SK-N-SH treated with all-trans-retinoic acid at 6 μM for 48 hours (cell line): ENCODE measurements at regions not wholly inside any gene's neighbourhood (a gene's known extent, or its start where the extent isn't known, plus 50 kb on each side); places are given as distances from the start of the nearest gene placed in this dataset.
"Not testable (repeated sequence)": the region's sequence is repeated elsewhere in the genome, so short reads cannot be mapped to it uniquely, and the experiment has no call there.

ENCODE experiments used
- ATAC-seq: fragments of 200-7000 bp; cut with Tn5 transposase; 3 replicates; pipeline ENCODE4 v1.9.1; 2020; ENCODE audit warnings: mild to moderate bottlenecking, moderate library complexity
- ARNTL ChIP-seq: fragments of 450-650 bp; formaldehyde crosslinking; IDR thresholded peaks from 2 replicates; pipeline ENCODE4 v1.5.0; 2020; ENCODE audit warnings: low read depth, mild to moderate bottlenecking, moderate library complexity, borderline replicate concordance
- BACH2 ChIP-seq: fragments of 250-450 bp; sonication (Bioruptor Pico); IDR thresholded peaks from 2 replicates; pipeline ENCODE4 v1.9.0; 2021; ENCODE audit warnings: mild to moderate bottlenecking, borderline replicate concordance
- CREB5 ChIP-seq: fragments of 250-450 bp; sonication (Bioruptor Pico); IDR thresholded peaks from 2 replicates; pipeline ENCODE4 v1.5.1; 2020; ENCODE audit warnings: low read depth, mild to moderate bottlenecking, moderate library complexity
- CSDC2 ChIP-seq: fragments of 250-450 bp; sonication (Bioruptor Pico); IDR thresholded peaks from 2 replicates; pipeline ENCODE4 v1.5.0; 2020; ENCODE audit warnings: mild to moderate bottlenecking, moderate library complexity
- CSRNP3 ChIP-seq: fragments of 250-450 bp; sonication (Bioruptor Pico); IDR thresholded peaks from 2 replicates; pipeline ENCODE4 v1.5.1; 2021; ENCODE audit warnings: mild to moderate bottlenecking, moderate library complexity
- ESRRG ChIP-seq: fragments of 250-450 bp; sonication (Bioruptor Pico); IDR thresholded peaks from 2 replicates; pipeline ENCODE4 v1.6.1; 2021; ENCODE audit warnings: mild to moderate bottlenecking
- GLIS3 ChIP-seq: fragments of 250-450 bp; sonication (Bioruptor Pico); IDR thresholded peaks from 2 replicates; pipeline ENCODE4 v1.5.0; 2020; ENCODE audit warnings: mild to moderate bottlenecking, moderate library complexity
- ISL1 ChIP-seq: fragments of 250-450 bp; sonication (Bioruptor Pico); IDR thresholded peaks from 2 replicates; pipeline ENCODE4 v2.1.2; 2022; ENCODE audit warnings: mild to moderate bottlenecking, moderate library complexity
- OSR1 ChIP-seq: fragments of 250-450 bp; sonication (Bioruptor Pico); IDR thresholded peaks from 2 replicates; pipeline ENCODE4 v1.8.0; 2022; ENCODE audit warnings: moderate library complexity, mild to moderate bottlenecking, inconsistent platforms
- PATZ1 ChIP-seq: fragments of 250-450 bp; sonication (Bioruptor Pico); IDR thresholded peaks from 2 replicates; pipeline ENCODE4 v1.8.0; 2020; ENCODE audit warnings: mild to moderate bottlenecking, moderate library complexity, borderline replicate concordance
- POU6F1 ChIP-seq: fragments of 250-450 bp; sonication (Bioruptor Pico); IDR thresholded peaks from 2 replicates; pipeline ENCODE4 v1.8.0; 2021; ENCODE audit warnings: low read depth, mild to moderate bottlenecking, moderate library complexity, borderline replicate concordance
- PPARA ChIP-seq: fragments of 250-450 bp; sonication (Bioruptor Pico); IDR thresholded peaks from 2 replicates; pipeline ENCODE4 v1.5.0; 2020; ENCODE audit warnings: mild to moderate bottlenecking, borderline replicate concordance
- RARB ChIP-seq: fragments of 250-450 bp; sonication (Bioruptor Pico); IDR thresholded peaks from 2 replicates; pipeline ENCODE4 v1.8.0; 2021; ENCODE audit warnings: mild to moderate bottlenecking, moderate library complexity
- TCF4 ChIP-seq: fragments of 250-450 bp; sonication (Bioruptor Pico); IDR thresholded peaks from 2 replicates; pipeline ENCODE4 v1.8.0; 2021; ENCODE audit warnings: mild to moderate bottlenecking, moderate library complexity, borderline replicate concordance
- TOX ChIP-seq: fragments of 250-450 bp; sonication (Bioruptor Pico); IDR thresholded peaks from 2 replicates; pipeline ENCODE4 v1.8.0; 2021; ENCODE audit warnings: mild to moderate bottlenecking, moderate library complexity, borderline replicate concordance
- TSHZ2 ChIP-seq: fragments of 250-450 bp; sonication (Bioruptor Pico); IDR thresholded peaks from 2 replicates; pipeline ENCODE4 v1.5.0; 2020; ENCODE audit warnings: mild to moderate bottlenecking, moderate library complexity
- ZC3H10 ChIP-seq: fragments of 250-450 bp; sonication (Bioruptor Pico); IDR thresholded peaks from 2 replicates; pipeline ENCODE4 v1.5.1; 2021; ENCODE audit warnings: mild to moderate bottlenecking, moderate library complexity
- ZFP3 ChIP-seq: fragments of 250-450 bp; sonication (Bioruptor Pico); IDR thresholded peaks from 2 replicates; pipeline ENCODE4 v1.5.0; 2020; ENCODE audit warnings: mild to moderate bottlenecking, moderate library complexity
- ZFP30 ChIP-seq: fragments of 450-650 bp; formaldehyde crosslinking; IDR thresholded peaks from 2 replicates; pipeline ENCODE4 v1.5.0; 2022; ENCODE audit warnings: mild to moderate bottlenecking, moderate library complexity
- ZNF565 ChIP-seq: fragments of 450-650 bp; formaldehyde crosslinking; conservative IDR thresholded peaks from 2 replicates; pipeline ENCODE4 v1.5.0; 2020; ENCODE audit warnings: low read depth, mild to moderate bottlenecking, moderate library complexity
- ZNF70 ChIP-seq: fragments of 450-650 bp; formaldehyde crosslinking; IDR thresholded peaks from 2 replicates; pipeline ENCODE4 v1.5.0; 2020; ENCODE audit warnings: mild to moderate bottlenecking, moderate library complexity
- ZNF8 ChIP-seq: fragments of 450-650 bp; formaldehyde crosslinking; IDR thresholded peaks from 2 replicates; pipeline ENCODE4 v1.5.0; 2020; ENCODE audit warnings: mild to moderate bottlenecking, moderate library complexity

- TF ChIP-seq TSHZ2 (CRISPR knock-in tag) = no peak
Measured at GRCh38 chr6:2575236-2575635, 175.5 kb downstream of the MYLK4 start (continued).

- ATAC-seq = not testable (repeated sequence)
Measured at GRCh38 chr6:2569420-2569819, 181.3 kb downstream of the MYLK4 start.

GRCh38 chr6:2566048-2566447 is 184.7 kb downstream of the MYLK4 start:
- no peak for ATAC-seq
- TF ChIP-seq CREB5 (CRISPR knock-in tag) = no peak
- no peak for TF ChIP-seq RARB (CRISPR knock-in tag)
- no peak for TF ChIP-seq ESRRG
- TF ChIP-seq GLIS3 (CRISPR knock-in tag) = no peak
- TF ChIP-seq CSDC2 = no peak
- TF ChIP-seq ZNF8 (CRISPR knock-in tag) = no peak
- TF ChIP-seq ZNF70 = no peak
- no peak for TF ChIP-seq TOX
- no peak for TF ChIP-seq BACH2 (CRISPR knock-in tag)
- no peak for TF ChIP-seq TCF4 (CRISPR knock-in tag)
- TF ChIP-seq OSR1 = no peak
- TF ChIP-seq ZFP3 (CRISPR knock-in tag) = no peak
- TF ChIP-seq CSRNP3 (CRISPR knock-in tag) = no peak
- TF ChIP-seq ZFP30 (CRISPR knock-in tag) = no peak
- no peak for TF ChIP-seq TSHZ2 (CRISPR knock-in tag)
- TF ChIP-seq ZC3H10 (CRISPR knock-in tag) = no peak
- TF ChIP-seq, all 23 proteins: peak for 0

- TF ChIP-seq ESRRG (no peak), CREB5 (CRISPR knock-in tag) (no peak), ZFP3 (CRISPR knock-in tag) (no peak), GLIS3 (CRISPR knock-in tag) (no peak), ZC3H10 (CRISPR knock-in tag) (no peak), PATZ1 (CRISPR knock-in tag) (no peak), ISL1 (CRISPR knock-in tag) (no peak), POU6F1 (CRISPR knock-in tag) (no peak), ZNF8 (CRISPR knock-in tag) (no peak), BACH2 (CRISPR knock-in tag) (no peak), PPARA (no peak), TOX (no peak), ZNF70 (no peak), ZNF565 (CRISPR knock-in tag) (no peak), ARNTL (CRISPR knock-in tag) (no peak), OSR1 (no peak), TCF4 (CRISPR knock-in tag) (no peak)
Measured at GRCh38 chr6:2565499-2565898, 185.2 kb downstream of the MYLK4 start.

More at GRCh38 chr6:2565499-2565898, 185.2 kb downstream of the MYLK4 start:
- ATAC-seq = no peak
